HCT116 (cell line): ENCODE measurements at regions not wholly inside any gene's neighbourhood (a gene's known extent, or its start where the extent isn't known, plus 50 kb on each side); places are given as distances from the start of the nearest gene placed in this dataset.

Experiments used
- ELF1 ChIP-seq: IDR thresholded peaks from 2 replicates; pipeline ENCODE4 v1.6.1; 2012; ENCODE audit warnings: low read depth, borderline replicate concordance
- POLR2A ChIP-seq: IDR thresholded peaks from 2 replicates; pipeline ENCODE4 v1.7.0; 2011; ENCODE audit warnings: borderline replicate concordance; ENCODE audit not compliant: insufficient read depth, insufficient read length; ENCODE audit errors: extremely low read depth
- POLR2AphosphoS5 ChIP-seq: IDR thresholded peaks from 2 replicates; pipeline ENCODE4 v1.6.1; 2011; ENCODE audit warnings: mild to moderate bottlenecking, low read depth, low read length, moderate library complexity
- SP1 ChIP-seq: IDR thresholded peaks from 2 replicates; pipeline ENCODE4 v1.6.1; 2012; ENCODE audit warnings: low read depth
- SRF ChIP-seq: IDR thresholded peaks from 2 replicates; pipeline ENCODE4 v1.6.1; 2012; ENCODE audit warnings: low read depth
- ZNF274 ChIP-seq: fragments of 200-500 bp; sonication (Bioruptor generic); IDR thresholded peaks from 2 replicates; pipeline ENCODE4 v1.6.1; 2014; ENCODE audit warnings: mild to moderate bottlenecking, low read depth, low read length, inconsistent platforms
- TF ChIP-seq, protein P1 (sequence below), 3 experiments: fragments of 200-600 bp in 1 of 3; sonication (generic) in 1 of 3; IDR thresholded peaks in 2 of 3; conservative IDR thresholded peaks in 1 of 3; 2 replicates each; pipeline ENCODE4 v1.5.1; 2012 to 2017; ENCODE audit warnings: low read depth in 2 of 3, low read length in 2 of 3, antibody characterized with exemption in 1 of 3, borderline replicate concordance in 1 of 3, control low read depth in 1 of 3, mild to moderate bottlenecking in 1 of 3, mixed read lengths in 1 of 3, mixed run types in 1 of 3, moderate library complexity in 1 of 3; ENCODE audit not compliant: insufficient read depth in 1 of 3

DNA sequence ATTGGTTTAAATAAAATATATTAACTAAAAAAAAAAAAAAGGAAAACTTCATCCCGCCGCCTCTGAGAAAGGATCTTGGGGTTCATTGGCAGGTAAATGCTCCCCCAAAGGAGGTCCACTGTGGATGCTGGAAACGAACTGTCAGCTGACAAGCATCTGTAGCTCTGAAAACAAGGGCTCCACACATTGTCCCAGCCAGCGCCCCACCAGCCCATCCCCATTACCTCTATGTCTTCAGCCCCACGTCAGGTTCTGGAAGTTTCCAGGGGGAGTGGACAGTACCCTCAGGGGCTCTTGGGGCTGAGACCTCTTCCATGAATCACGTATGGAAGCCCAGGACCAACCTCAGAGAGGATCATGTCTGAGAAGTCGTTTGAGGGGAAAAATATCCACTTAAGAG lies 66.4 kb upstream of the WNT7B start:
- TF ChIP-seq ELF1 (no peak), POLR2AphosphoS5 (no peak), ZNF274 (no peak), POLR2A (no peak), SP1 (no peak), SRF (no peak)
- TF ChIP-seq, protein P1, sequence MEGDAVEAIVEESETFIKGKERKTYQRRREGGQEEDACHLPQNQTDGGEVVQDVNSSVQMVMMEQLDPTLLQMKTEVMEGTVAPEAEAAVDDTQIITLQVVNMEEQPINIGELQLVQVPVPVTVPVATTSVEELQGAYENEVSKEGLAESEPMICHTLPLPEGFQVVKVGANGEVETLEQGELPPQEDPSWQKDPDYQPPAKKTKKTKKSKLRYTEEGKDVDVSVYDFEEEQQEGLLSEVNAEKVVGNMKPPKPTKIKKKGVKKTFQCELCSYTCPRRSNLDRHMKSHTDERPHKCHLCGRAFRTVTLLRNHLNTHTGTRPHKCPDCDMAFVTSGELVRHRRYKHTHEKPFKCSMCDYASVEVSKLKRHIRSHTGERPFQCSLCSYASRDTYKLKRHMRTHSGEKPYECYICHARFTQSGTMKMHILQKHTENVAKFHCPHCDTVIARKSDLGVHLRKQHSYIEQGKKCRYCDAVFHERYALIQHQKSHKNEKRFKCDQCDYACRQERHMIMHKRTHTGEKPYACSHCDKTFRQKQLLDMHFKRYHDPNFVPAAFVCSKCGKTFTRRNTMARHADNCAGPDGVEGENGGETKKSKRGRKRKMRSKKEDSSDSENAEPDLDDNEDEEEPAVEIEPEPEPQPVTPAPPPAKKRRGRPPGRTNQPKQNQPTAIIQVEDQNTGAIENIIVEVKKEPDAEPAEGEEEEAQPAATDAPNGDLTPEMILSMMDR (IDR thresholded peaks at IDR 0.05 in 2 of 3, conservative IDR thresholded peaks at IDR 0.05 in 1 of 3; ENCODE audit: borderline replicate concordance in 1 of 3, insufficient read depth in 1 of 3, low read depth in 2 of 3, low read length in 2 of 3): no peak
